ENCODE measurements at regions not wholly inside any gene's neighbourhood (a gene's known extent, or its start where the extent isn't known, plus 50 kb on each side); places are given as distances from the start of the nearest gene placed in this dataset.

DNA sequence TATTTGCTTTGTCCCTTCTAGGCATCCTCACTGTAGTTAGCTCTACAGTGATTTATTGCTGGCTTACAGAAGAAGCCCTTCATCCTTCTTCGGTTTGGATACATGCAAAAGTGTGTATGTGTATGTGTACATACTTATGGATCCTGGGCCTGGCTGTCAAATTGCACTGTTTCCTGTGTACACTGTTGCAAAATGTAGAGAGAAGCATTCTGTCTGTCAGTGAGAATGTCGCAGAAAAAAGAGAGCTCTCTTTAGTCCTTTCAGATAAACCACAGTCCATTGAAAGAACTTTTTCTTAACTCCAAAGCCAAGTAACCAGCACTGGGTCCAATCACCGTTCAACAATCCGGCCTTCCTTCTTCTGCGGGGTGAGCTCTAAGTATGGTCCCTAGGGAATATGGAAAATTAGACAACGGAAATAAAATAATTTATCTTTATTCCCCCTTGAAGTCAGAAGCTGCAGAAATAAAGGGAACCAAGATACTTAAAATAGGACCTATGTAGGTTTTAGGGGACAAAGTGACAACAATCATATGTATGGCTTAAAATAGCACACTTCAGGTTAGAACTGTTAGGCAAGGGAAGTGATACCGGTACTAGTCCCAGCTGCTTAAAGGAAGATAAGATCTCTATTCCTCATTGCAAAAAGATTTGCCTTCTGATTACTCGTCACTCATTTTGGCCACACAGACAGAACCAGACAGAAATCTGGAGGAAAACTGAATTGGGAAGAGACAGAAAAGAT, 107.0 kb downstream of the CD83 start:
- H3K4me3 ChIP-seq, result no peak overlapping the region
- TF ChIP-seq, protein P1, sequence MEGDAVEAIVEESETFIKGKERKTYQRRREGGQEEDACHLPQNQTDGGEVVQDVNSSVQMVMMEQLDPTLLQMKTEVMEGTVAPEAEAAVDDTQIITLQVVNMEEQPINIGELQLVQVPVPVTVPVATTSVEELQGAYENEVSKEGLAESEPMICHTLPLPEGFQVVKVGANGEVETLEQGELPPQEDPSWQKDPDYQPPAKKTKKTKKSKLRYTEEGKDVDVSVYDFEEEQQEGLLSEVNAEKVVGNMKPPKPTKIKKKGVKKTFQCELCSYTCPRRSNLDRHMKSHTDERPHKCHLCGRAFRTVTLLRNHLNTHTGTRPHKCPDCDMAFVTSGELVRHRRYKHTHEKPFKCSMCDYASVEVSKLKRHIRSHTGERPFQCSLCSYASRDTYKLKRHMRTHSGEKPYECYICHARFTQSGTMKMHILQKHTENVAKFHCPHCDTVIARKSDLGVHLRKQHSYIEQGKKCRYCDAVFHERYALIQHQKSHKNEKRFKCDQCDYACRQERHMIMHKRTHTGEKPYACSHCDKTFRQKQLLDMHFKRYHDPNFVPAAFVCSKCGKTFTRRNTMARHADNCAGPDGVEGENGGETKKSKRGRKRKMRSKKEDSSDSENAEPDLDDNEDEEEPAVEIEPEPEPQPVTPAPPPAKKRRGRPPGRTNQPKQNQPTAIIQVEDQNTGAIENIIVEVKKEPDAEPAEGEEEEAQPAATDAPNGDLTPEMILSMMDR (IDR thresholded peaks at IDR 0.05; ENCODE audit: poor library complexity), result no peak
- TF ChIP-seq EZH2phosphoT487 (IDR thresholded peaks at IDR 0.05; ENCODE audit: low read depth, severe bottlenecking, unreplicated experiment), result no peak
- 81% methylated on average over 8 of the region's 8 CpGs for WGBS (ENCODE audit: low lambda C conversion rate, missing lambda C conversion rate)
- H3K4me2 ChIP-seq, result no peak overlapping the region
- no peaks in the 10 kb centered on the region for H3K4me1 ChIP-seq (ENCODE audit: insufficient read depth)
- H3K27ac ChIP-seq, result no peak overlapping the region
- no peaks in the 10 kb centered on the region for H3K9me2 ChIP-seq (replicated peaks; ENCODE audit: insufficient read depth)
- no peaks in the 10 kb centered on the region for H4K20me1 ChIP-seq (ENCODE audit: insufficient read depth, poor library complexity, severe bottlenecking)
- H3K27me3 ChIP-seq, result no peaks in the 10 kb centered on the region
- DNase-seq (ENCODE audit: low spot score), result no peak
- H3K79me2 ChIP-seq, result no peaks in the 10 kb centered on the region
- no peak overlapping the region for H2AFZ ChIP-seq
- no peaks in the 10 kb centered on the region for H3K36me3 ChIP-seq (replicated peaks; ENCODE audit: insufficient read depth, low read depth)
- H3K9me3 ChIP-seq (ENCODE audit: low read depth), result no peaks in the 10 kb centered on the region

DNA sequence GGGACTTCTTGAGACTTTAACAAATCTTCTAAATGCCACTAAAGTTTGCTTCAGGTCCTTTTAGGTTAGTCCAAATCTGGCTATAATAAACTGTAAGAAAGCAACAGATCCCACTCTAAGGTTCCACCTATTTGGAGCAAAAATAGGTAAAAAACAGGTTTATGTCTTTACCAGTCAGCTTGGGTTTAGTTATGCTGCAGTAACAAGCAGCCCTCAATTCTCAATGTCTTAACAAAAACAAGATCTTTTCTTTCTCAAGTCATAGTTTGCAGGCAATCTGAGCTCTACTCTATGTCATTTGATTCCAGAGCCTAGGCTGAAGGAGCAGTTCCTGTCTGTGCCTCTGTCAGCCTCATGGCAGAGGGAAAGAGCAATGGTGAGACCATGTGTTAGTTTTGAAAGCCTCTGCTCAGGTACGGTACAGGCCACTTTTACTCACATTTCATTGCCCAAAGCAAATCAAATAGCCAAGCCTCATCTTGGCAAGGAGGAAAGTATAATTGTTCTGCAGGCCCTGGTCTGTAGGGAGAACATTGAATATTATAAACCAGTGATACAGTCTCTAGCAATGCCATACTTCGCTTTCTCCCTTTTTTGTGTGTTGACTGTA, 108.6 kb downstream of the CD83 start:
- no peak for DNase-seq (ENCODE audit: low spot score)
- 100% methylated on average over 2 of the region's 2 CpGs for WGBS (ENCODE audit: low lambda C conversion rate, missing lambda C conversion rate)
- Histone ChIP-seq H4K20me1 (ENCODE audit: insufficient read depth, poor library complexity, severe bottlenecking) (no peaks in the 10 kb centered on the region), H3K4me3 (no peak overlapping the region), H3K4me1 (ENCODE audit: insufficient read depth) (no peaks in the 10 kb centered on the region), H2AFZ (no peak overlapping the region), H3K9me2 (replicated peaks; ENCODE audit: insufficient read depth) (no peaks in the 10 kb centered on the region), H3K4me2 (no peak overlapping the region), H3K79me2 (no peaks in the 10 kb centered on the region), H3K27me3 (no peaks in the 10 kb centered on the region), H3K9me3 (ENCODE audit: low read depth) (no peaks in the 10 kb centered on the region), H3K36me3 (replicated peaks; ENCODE audit: insufficient read depth, low read depth) (no peaks in the 10 kb centered on the region), H3K27ac (no peak overlapping the region)
- no peak for TF ChIP-seq EZH2 (IDR thresholded peaks at IDR 0.05; ENCODE audit: borderline replicate concordance)
- no peak for TF ChIP-seq EZH2phosphoT487 (IDR thresholded peaks at IDR 0.05; ENCODE audit: low read depth, severe bottlenecking, unreplicated experiment)
- TF ChIP-seq, protein P1 (IDR thresholded peaks at IDR 0.05; ENCODE audit: poor library complexity), result no peak

DNA sequence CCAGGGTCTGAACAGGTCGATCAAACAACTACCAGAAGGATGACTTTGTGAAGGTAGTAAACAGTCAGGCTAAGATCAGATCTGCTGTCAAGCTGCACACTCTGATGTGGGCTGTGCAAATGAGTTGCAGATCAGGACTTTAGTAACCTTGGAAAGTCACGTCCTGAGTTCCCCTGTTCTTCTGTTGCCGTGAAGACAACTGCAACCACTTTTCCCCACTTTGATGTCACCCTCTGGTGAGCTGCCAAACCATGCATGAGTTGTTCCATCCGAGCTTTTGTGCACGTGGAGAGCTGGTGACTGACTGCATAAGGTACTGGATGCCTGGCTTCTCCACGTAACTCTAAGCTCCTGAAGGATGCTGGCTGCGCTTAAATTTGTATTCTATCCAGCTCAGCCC, 111.0 kb downstream of the CD83 start:
- Histone ChIP-seq H3K4me1 (ENCODE audit: insufficient read depth) (no peaks in the 10 kb centered on the region), H3K79me2 (no peaks in the 10 kb centered on the region), H3K4me2 (no peak overlapping the region), H3K27ac (no peak overlapping the region), H3K27me3 (no peaks in the 10 kb centered on the region), H3K36me3 (replicated peaks; ENCODE audit: insufficient read depth, low read depth) (no peaks in the 10 kb centered on the region), H3K9me3 (ENCODE audit: low read depth) (no peaks in the 10 kb centered on the region), H3K9me2 (replicated peaks; ENCODE audit: insufficient read depth) (no peaks in the 10 kb centered on the region), H2AFZ (no peak overlapping the region), H3K4me3 (no peak overlapping the region), H4K20me1 (ENCODE audit: insufficient read depth, poor library complexity, severe bottlenecking) (no peaks in the 10 kb centered on the region)
- no peak for DNase-seq (ENCODE audit: low spot score)
- WGBS (ENCODE audit: low lambda C conversion rate, missing lambda C conversion rate), result 80% methylated on average over 7 of the region's 7 CpGs
- TF ChIP-seq EZH2 (IDR thresholded peaks at IDR 0.05; ENCODE audit: borderline replicate concordance), result no peak
- TF ChIP-seq, protein P1 (IDR thresholded peaks at IDR 0.05; ENCODE audit: poor library complexity), result no peak
- no peak for TF ChIP-seq EZH2phosphoT487 (IDR thresholded peaks at IDR 0.05; ENCODE audit: low read depth, severe bottlenecking, unreplicated experiment)
